OCI-LY1 (cell line): ENCODE measurements at regions not wholly inside any gene's neighbourhood (a gene's known extent, or its start where the extent isn't known, plus 50 kb on each side); places are given as distances from the start of the nearest gene placed in this dataset.

ENCODE experiments used
- CTCF ChIP-seq: fragments of 200-600 bp; sonication (generic), shearing (Covaris generic); IDR thresholded peaks from 2 replicates; pipeline ENCODE4 v1.5.1; 2017; ENCODE audit warnings: mild to moderate bottlenecking, antibody characterized with exemption, low read length, moderate library complexity, mixed read lengths
- EZH2 ChIP-seq: fragments of 200-600 bp; sonication (generic), shearing (Covaris generic); IDR thresholded peaks from 2 replicates; pipeline ENCODE4 v1.8.0; 2017; ENCODE audit warnings: borderline replicate concordance, mixed run types, mild to moderate bottlenecking, antibody characterized with exemption, low read length, moderate library complexity, mixed read lengths

- TF ChIP-seq CTCF = no peak
- no peak for TF ChIP-seq EZH2
These were observed 89.9 kb upstream of the IPO9 start for GRCh38 chr1:201739080-201739479.
